ENCODE measurements at regions not wholly inside any gene's neighbourhood (a gene's known extent, or its start where the extent isn't known, plus 50 kb on each side); places are given as distances from the start of the nearest gene placed in this dataset.
A peak's percentile ranks its signal among the peaks of the same experiment; 100 is the strongest.

GRCh38 chr1:116194568-116194967 lies 83.4 kb downstream of the MAB21L3 start:
- ATAC-seq (no peak), DNase-seq (ENCODE audit: low spot score) (no peak), FAIRE-seq (no peak)
- CTCF ChIA-PET (ENCODE audit: low intra/inter-chr PET ratio, low total read pairs): no interaction called here
- intact Hi-C loops (cut with micrococcal nuclease; ENCODE audit: unreplicated experiment) (no loop called here), in situ Hi-C loops (cut with HindIII; ENCODE audit: extremely low pct_ligation_motif_present, low pct_unique_long_range_greater_than_20kb) (no loop called here)
- WGBS (ENCODE audit: low lambda C conversion rate): 53% methylated on average over 1 of the region's 1 CpG
- no peaks in the 10 kb centered on the region for H4K20me1 ChIP-seq (ENCODE audit: insufficient read depth, low read length)
- no TSS peak for BruUV-seq (replicated peaks)
- no peak overlapping the region for H3K4me3 ChIP-seq (replicated peaks in 1 of 3; ENCODE audit: insufficient read depth in 1 of 3, low read depth in 2 of 3, low read length in 3 of 3)
- H2AFZ ChIP-seq (ENCODE audit: low read length): no peak overlapping the region
- 0 out of 2 replicates have a peak, but pooled peaks have one; percentile 12 for TF ChIP-seq MAFF (IDR thresholded peaks at IDR 0.05; ENCODE audit: low read depth, low read length)
- TF ChIP-seq ZNF710 (CRISPR knock-in tag; IDR thresholded peaks at IDR 0.05; ENCODE audit: borderline replicate concordance): no peak
- no peak for TF ChIP-seq ZNF260 (CRISPR knock-in tag; IDR thresholded peaks at IDR 0.05; ENCODE audit: borderline replicate concordance, low read depth)
- peak; percentile 13 to 52; a peak in 2 of 4 replicates for TF ChIP-seq MAFK (conservative IDR thresholded peaks at IDR 0.05 in 1 of 2, IDR thresholded peaks at IDR 0.05 in 1 of 2; ENCODE audit: low read length in 2 of 2)
- no peak overlapping the region for H3K4me2 ChIP-seq (ENCODE audit: low read depth, low read length)
- H3K9ac ChIP-seq (ENCODE audit: insufficient read depth, low read depth, low read length): no peak overlapping the region
- peaks cover 10% of the 10 kb centered on the region for H3K4me1 ChIP-seq (ENCODE audit: insufficient read depth, low read length)
- H3K36me3 ChIP-seq (replicated peaks in 1 of 2; ENCODE audit: control insufficient read depth in 1 of 2, insufficient read depth in 2 of 2, low read length in 2 of 2): no peaks in the 10 kb centered on the region
- POLR2A ChIA-PET: no interaction called here
- peaks cover 0 to 7% of the 10 kb centered on the region in 2 experiments; a peak in 2 of 5 replicates for H3K27me3 ChIP-seq (ENCODE audit: control insufficient read depth in 1 of 2, insufficient read depth in 2 of 2, low read length in 2 of 2)
- H3K79me2 ChIP-seq (ENCODE audit: insufficient read depth, low read length): no peaks in the 10 kb centered on the region
- H3K27ac ChIP-seq (ENCODE audit: extremely low read length, insufficient read depth, low read length): no peak overlapping the region
- H3K9me3 ChIP-seq (ENCODE audit: low read length): no peaks in the 10 kb centered on the region

DNA sequence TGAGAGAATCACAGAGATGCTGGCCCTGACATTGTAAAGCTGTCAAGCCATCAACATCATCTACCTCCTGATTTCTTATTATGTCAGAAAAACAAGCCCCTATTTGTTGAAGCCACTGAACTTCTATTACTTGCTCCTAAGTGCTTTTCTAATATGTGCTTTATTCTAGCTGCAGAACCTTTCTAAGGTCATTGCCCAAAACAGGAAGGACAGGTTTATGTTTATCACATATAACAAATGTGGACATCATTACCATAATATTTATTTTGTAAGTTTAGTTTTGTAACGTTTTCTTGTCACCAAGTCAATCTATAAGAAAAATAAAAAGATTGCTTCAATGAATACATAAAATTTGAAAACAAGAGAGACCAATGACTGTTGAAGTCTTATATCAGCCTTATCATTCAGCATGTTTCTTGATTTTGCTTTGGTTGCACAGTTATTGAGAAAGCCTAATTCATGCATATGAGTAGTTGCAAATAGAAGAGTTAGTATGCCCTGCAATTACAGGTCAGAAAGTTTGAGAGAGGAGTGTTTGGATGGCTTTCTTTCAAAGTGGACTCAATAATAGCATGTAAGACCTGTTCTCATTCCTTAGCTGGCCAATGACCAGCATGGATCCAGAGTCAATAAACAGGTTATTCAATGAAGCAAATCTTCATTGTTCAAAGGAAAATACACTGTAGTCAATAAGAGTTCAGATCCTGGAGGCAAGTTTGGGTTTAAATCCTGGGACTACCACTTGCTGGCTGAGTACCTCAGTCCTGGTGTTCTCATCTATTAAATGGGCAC lies 84.1 kb downstream of the MAB21L3 start:
- H3K79me2 ChIP-seq (ENCODE audit: insufficient read depth, low read length): no peaks in the 10 kb centered on the region
- no peak overlapping the region for H3K9ac ChIP-seq (ENCODE audit: insufficient read depth, low read depth, low read length)
- FAIRE-seq (no peak), DNase-seq (ENCODE audit: low spot score) (no peak), ATAC-seq (no peak)
- in situ Hi-C loops (cut with HindIII; ENCODE audit: extremely low pct_ligation_motif_present, low pct_unique_long_range_greater_than_20kb): no loop called here
- H4K20me1 ChIP-seq (ENCODE audit: insufficient read depth, low read length): no peaks in the 10 kb centered on the region
- BruUV-seq (replicated peaks): no TSS peak
- H3K27me3 ChIP-seq (ENCODE audit: control insufficient read depth in 1 of 2, insufficient read depth in 2 of 2, low read length in 2 of 2): peaks cover 0 to 14% of the 10 kb centered on the region in 2 experiments; a peak in 3 of 5 replicates
- H2AFZ ChIP-seq (ENCODE audit: low read length): no peak overlapping the region
- H3K27ac ChIP-seq (ENCODE audit: extremely low read length, insufficient read depth, low read length): no peak overlapping the region
- no peak overlapping the region for H3K4me3 ChIP-seq (replicated peaks in 1 of 3; ENCODE audit: insufficient read depth in 1 of 3, low read depth in 2 of 3, low read length in 3 of 3)
- no peaks in the 10 kb centered on the region for H3K36me3 ChIP-seq (replicated peaks in 1 of 2; ENCODE audit: control insufficient read depth in 1 of 2, insufficient read depth in 2 of 2, low read length in 2 of 2)
- WGBS (ENCODE audit: low lambda C conversion rate): 0% methylated on average over 1 of the region's 1 CpG
- ChIA-PET POLR2A (no interaction called here), CTCF (ENCODE audit: low intra/inter-chr PET ratio, low total read pairs) (no interaction called here)
- peaks cover 10% of the 10 kb centered on the region for H3K4me1 ChIP-seq (ENCODE audit: insufficient read depth, low read length)
- H3K4me2 ChIP-seq (ENCODE audit: low read depth, low read length): no peak overlapping the region
- H3K9me3 ChIP-seq (ENCODE audit: low read length): no peaks in the 10 kb centered on the region
- intact Hi-C loops (cut with micrococcal nuclease; ENCODE audit: unreplicated experiment): no loop called here
- TF ChIP-seq ZNF557 (CRISPR knock-in tag; IDR thresholded peaks at IDR 0.05) (no peak), ZNF629 (CRISPR knock-in tag; conservative IDR thresholded peaks at IDR 0.05) (peak; percentile 31; the same call in 1 of the 2 replicates), CREBL2 (CRISPR knock-in tag; IDR thresholded peaks at IDR 0.05; ENCODE audit: borderline replicate concordance) (no peak), FOXK1 (CRISPR knock-in tag; IDR thresholded peaks at IDR 0.05; ENCODE audit: borderline replicate concordance, low read depth) (no peak)
- TF ChIP-seq, protein P1, sequence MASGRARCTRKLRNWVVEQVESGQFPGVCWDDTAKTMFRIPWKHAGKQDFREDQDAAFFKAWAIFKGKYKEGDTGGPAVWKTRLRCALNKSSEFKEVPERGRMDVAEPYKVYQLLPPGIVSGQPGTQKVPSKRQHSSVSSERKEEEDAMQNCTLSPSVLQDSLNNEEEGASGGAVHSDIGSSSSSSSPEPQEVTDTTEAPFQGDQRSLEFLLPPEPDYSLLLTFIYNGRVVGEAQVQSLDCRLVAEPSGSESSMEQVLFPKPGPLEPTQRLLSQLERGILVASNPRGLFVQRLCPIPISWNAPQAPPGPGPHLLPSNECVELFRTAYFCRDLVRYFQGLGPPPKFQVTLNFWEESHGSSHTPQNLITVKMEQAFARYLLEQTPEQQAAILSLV (CRISPR knock-in tag; IDR thresholded peaks at IDR 0.05; ENCODE audit: borderline replicate concordance): no peak
